NCI-H146 treated with DMSO at 0.1 percent for 48 hours (cell line): ENCODE measurements at regions not wholly inside any gene's neighbourhood (a gene's known extent, or its start where the extent isn't known, plus 50 kb on each side); places are given as distances from the start of the nearest gene placed in this dataset.
A peak's percentile ranks its signal among the peaks of the same experiment; 100 is the strongest.

Source experiments
- DNase-seq: peaks from one replicate; lab custom pipeline; 2025; ENCODE audit not compliant: unreplicated experiment; lab: John Stamatoyannopoulos, UW

DNA sequence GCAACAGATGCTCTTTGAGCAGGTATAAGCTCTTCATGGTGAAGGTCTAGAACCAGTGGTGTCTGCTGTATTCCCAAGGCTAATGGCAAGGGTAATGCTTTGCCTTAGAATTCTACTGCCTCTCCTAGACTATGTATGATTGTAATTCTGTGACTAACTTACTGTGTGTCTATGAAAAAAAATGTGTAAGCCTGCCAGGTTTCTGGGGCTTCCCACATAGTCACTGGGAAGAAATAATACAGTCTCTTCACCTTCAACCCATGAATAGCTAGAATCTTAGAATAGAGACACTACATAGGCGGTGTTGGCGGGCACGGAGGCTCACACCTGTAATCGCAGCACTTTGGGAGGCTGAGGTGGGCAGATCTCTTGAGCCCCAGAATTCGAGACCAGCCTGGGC, 84.1 kb downstream of the C11orf91 start:
- no peak for DNase-seq

DNA sequence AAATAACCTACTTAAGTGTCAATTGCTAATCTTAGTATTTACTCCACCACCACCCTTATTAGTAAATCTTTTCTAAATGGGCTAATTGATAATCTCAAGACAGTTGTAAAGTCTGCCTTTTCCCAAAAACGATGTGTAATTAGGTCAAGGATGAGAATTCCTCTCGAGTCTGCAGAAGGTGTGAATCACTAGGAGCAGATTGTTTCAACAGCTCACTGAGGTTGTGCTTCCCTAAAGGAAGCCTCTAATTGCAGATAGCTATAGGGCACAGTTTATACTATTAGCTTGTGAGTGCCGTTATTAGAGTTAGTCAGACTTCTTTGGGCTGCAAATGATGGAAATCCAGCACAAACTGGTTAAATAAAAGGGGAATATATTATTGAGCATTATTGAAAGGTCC, 84.9 kb downstream of the C11orf91 start:
- no peak for DNase-seq

DNA sequence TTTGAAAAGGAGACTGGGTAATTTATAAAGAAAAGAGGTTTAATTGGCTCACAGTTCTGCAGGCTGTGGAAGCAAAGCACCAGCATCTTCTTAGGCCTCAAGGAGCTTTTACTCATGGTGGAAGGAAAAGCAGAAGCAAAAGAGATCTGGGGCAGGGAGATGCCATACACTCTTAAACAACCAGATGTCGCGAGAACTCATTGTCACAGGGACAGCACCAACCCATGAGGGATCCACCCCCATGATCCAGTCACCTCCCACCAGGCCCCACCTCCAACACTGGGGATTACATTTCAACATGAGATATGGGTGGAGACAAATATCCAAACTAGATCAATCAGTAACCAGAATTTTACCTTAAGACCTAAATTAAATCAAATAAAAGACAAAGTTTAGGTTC, 87.2 kb downstream of the C11orf91 start:
- no peak for DNase-seq

DNA sequence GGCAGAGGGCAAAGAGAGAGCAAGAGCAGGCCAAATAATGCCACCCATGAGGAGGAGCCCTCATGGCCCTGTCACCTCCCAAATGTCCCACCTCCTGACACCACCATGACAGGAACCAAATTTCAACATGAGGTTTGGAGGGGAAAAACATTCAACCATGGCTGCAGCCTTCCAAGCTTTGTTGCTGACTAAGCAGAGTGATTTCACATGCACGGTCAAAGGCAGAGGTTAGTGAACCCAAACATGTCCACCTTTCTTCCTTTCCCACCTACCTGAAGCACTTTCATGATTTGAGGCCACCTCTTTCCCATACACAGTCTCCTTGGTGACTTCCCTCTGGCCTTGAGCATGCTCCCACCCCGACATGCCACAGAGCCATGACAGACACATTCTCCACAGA, 89.7 kb downstream of the C11orf91 start:
- no peak for DNase-seq

DNA sequence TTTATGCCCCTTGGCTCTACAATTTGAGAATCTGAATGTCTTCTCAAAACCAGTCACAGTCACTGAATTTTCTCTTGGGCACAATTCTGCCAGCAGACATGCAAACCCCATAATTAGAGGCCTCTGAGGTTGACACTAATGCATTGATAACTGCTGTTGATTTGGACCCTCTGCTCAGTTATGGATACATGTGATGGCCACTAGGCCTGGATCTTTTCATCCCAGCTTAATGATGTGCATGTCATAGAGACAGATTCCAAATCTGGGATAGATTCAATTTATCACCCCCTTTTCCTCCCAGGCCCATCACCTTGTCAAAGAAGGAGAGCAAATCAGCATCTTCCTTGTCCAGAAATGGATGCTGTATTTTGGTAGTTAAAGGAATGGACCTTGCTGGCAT, 92.2 kb downstream of the C11orf91 start:
- DNase-seq = no peak

DNA sequence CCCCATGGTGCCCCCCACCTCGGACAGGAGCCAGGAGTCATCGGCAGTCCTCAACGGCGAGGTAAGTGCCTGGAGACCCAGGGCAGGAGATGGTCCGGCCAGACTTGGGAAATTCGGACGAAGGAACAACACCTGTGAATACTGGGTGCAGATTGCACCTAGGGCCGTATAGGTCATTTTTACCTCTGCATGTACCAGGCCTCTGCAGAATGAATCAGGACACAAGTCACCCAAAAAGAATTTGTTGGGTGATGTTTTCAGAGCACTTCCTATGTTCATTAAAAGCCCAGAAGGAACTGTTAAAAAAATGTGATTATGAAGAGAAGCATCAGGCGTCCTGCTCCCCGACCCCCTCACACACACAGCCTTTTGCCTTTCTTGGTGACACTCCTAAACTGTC, 93.9 kb downstream of the C11orf91 start:
- no peak for DNase-seq

DNA sequence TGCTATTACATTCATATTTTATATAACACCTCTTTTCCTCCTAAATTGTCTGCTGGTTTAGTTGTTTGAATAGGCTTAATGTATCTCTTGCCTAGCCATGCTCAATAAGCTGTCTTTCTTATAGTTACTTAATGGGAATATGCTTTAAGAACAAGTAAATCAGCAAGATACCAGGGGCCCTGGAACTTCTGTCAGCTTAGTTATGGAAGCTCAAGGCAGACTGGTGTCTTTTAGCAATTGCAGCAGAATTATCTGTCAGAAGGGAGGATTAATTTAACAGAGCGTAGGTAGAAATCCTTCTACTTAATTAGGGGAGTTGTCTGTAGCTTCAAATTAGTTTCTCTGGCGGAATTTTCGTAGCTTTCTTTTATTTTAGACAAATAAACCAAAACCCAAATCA, 94.9 kb downstream of the C11orf91 start:
- no peak for DNase-seq

DNA sequence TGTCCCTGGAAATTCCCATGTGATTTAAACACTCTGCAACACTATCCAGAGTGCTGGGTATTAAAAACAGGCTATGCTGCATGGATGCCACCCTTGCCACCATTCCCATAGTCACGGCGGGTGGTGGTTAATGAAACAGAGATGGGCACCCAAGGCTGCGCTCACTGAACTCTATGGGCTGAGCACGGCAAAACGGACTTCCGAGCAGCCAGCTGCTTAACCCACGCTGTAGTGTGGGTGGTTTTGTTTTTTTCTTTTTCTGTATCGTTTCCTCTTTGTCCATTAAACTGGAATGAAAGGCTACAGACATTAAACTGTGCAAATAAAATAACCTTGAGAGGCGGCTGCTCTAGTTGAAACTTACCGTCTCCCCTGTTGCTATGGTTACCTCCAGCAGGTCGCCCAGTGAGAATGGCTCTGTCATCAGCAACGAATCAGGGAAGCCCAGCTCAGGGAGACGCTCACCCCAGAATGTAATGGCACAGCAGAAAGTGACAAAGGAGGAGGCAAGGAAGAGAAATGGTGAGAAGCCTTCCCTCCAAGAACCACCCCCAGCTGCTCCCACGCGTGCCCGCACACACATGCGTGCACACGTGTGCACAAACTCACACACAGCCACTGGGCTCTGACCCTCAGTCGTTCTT, 102.1 kb downstream of the C11orf91 start:
- DNase-seq = peak; percentile 40

DNA sequence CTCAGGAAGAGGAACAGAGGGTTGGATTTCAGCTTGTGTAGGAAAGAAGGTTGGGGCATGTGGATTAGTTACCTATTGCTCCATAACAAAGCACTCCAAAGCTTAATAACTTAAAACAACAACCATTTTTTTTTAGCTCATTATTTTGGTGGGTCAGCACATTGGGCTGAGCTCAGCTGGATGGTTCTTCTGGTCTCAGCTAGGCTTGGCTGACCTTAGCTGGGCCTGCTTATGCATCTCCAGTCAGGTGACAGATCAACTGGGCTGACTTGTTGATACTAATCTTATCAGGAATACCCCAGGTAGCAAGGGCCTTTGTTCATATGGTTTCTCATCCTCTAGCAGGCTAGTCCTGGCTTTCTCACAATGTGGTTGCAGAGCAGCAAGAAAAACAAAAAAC, 106.4 kb downstream of the C11orf91 start:
- DNase-seq = no peak

DNA sequence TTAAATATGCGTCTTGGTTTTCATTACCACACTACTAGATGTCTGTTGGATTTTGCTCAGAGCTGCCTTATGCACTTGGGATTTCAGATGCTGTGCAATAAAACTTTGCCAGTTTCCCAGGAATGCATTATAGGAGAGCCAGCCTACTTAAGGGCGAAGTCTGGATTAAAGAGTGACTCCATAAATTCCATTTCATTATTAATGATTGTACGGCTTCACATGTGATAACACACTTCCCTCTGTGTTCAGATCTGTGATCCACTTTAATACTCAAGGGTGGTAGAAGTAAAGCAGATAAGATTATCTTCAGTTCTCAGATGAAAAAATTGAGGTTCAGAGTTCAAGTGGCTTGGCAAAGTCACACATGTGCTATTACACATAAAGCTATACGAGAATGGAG, 110.2 kb downstream of the C11orf91 start:
- DNase-seq = no peak

DNA sequence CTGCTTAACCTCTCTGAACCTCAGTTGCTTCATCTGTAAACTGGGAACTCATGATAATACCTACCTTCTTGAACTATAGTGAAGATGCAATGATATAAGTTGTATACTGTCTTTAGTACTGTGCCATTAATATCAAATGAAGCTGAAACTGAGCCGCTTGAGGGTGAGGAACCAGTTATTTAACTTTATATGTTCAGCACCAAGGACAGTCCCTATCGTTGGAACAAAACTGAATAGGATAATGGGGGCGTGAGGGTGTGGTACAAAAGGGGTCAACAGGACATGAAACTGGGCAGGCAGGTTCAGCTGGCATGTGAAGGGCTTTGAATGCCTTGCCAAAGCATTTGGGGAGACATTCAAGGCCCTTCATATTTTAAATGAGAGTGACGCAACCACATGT, 112.6 kb downstream of the C11orf91 start:
- DNase-seq = no peak

DNA sequence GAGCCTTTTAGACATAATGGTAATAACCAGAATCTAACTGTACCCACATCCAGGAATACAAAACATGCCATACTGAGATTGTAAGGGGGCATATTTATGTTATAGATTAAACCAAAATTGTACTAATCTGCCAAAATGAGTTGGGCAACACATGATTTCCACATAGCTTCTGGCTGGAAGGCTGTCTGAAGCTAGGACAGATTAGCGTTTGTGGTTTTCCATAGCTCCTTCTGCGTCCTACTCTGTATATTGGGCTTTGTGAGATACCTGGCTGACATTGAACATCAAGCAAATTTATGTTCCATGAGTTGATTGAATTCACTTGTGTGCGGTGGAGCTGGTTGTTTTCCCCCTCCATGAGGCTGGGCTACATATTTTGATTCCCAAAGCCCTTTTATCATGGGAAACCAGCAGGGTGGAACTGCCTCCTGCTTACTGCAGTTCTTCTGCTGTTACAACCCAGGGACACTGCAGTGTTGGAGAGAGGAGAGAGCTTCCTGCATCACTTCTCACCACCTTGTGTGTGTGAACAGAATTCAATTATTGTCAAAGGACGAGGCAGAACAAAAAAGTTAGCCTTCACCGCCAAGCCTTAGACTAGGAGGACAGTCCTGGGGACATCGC, 114.9 kb downstream of the C11orf91 start:
- no peak for DNase-seq

DNA sequence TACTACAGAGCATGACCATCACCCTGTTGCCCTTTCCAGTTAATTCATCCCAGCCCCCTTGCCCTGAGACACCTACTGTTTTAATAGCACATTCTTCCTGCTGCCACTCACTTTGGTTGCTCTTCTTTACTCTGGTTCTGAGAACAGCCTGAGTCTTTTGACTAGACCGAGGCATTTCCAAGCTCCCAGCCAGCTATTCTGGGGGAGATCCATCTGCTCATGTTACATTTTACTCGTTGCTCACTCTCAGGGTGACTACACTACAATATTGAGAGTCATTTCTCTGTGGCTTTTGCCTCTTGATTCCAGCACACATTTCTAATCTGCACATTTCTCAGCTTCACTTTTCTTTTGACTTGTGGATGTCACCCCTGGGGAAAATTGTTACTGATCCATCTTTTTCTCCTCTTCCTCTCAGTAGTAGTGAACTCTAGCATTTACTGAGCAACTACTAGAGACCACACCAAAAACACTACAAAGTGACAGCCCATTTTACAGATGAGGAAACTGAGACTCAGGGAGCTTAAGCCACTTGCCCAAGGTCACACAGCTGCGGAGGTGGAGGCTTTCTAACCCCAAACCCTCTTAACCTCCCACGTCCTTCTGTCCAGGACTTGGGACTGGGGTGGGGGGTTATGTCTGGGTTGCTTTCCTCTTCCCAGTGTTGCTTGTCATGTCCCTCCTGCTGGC, 117.8 kb downstream of the C11orf91 start:
- no peak for DNase-seq

DNA sequence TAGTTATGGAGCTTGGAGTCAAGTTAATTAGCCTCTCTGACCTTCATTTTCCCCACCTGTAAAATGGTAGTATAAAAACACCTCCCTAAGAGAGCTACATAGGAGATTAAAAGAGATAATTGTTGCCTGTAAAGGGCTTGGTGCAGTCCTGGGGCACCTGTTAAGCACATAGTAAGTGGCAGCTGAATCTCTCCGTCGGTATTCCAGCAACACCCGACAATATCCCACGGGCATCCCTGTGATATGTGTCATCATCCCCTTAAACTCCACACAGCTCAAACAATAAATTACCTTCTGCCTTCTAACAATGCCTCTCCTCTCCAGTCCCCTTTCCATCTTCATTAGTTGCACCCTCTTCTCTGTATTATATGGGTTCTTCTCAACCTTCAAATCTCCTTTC, 121.5 kb downstream of the C11orf91 start:
- no peak for DNase-seq

DNA sequence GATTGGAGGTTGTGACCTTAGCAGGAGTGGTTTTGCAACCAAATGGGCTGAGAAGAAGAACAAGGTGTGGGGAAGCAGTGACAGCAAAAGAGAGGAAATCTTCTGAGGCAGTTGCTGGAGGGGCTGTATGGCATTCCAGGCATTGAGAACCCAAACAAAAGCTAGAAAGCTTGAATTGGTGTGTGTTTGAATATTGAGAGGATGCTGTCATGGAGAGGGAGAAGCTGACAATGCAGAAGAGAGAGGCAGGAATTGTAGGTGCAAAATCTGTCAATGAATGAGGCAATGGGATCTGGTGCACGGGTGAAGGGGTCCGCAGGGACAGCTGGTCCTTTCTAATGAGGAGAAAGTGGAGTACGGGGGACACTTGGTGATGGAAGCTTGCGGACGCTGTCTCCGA, 123.4 kb downstream of the C11orf91 start:
- no peak for DNase-seq

DNA sequence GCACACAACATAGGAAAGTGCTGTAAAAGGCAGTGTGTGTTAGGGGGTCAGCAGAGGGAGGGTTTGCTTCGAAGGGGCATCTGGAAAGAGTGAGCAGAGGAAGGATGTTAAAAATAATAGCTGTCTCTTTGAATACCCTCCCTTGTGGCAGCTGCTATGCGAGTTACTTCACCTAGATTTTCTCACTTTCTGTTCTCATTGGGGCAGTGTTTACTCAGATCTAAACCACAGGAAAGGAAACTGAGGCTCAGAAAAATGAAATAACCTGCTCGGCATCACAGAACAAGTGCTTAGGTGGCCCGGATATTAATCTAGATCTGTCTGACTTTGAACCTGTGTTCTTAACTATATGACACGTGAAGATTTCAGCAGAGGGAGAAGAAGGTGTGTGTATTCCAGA, 125.3 kb downstream of the C11orf91 start:
- DNase-seq = no peak

DNA sequence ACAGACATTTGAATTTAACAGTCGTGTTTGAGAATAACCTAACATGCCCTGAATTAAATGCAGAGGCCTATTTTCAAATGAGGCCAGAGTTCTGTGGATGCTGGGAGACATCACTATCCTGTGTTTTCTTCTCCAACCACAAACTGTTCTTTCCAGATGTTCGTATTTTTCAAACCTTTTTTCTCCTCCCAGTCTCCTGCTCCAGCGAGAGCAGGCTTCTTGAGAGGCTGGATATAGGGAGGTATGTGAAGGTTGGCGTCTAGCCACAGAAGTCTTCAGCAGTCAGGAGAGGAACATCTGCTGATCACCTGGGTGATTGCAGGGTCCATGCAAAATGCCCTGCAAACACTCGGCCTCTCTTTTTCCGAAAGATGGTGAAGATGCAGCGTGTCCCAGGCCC, 126.3 kb downstream of the C11orf91 start:
- DNase-seq = no peak

DNA sequence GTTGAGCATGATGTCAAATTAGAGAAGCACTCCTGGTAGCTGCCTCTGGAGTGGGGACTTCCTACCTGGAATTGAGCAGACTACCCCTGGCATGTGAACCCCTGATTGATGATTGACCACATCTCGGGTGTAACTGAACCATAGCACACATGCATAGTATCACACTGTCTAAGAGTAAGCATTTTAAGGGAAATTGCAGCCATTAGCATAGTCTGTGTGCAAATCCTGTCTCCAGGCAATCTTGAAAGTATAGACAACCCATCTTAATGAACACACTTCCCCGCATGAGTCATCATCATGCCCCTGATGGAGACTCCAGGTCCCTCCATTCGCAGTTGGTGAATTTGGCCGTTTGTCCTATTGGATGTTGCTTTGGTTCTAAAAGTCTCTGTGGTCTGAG, 131.3 kb downstream of the C11orf91 start:
- no peak for DNase-seq

DNA sequence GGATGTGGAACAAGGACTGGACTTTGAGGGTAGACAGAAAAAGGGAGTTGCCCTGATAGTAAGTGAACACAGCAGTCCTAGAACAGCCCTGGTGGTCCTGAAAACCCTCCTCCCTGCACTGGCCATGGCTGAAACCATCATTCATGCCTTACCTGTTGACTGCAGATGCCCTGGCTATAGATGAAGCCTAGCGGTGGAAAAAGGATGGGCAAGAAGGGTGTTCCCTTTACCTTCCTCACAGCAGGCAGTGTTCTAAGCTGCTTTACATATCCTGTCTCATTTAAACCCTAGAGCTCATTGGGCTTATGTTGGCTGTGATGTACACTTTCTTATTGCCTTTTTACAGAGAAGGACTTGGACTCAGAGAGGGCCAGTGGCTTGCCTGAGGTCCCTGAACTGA, 133.6 kb downstream of the C11orf91 start:
- DNase-seq = no peak

DNA sequence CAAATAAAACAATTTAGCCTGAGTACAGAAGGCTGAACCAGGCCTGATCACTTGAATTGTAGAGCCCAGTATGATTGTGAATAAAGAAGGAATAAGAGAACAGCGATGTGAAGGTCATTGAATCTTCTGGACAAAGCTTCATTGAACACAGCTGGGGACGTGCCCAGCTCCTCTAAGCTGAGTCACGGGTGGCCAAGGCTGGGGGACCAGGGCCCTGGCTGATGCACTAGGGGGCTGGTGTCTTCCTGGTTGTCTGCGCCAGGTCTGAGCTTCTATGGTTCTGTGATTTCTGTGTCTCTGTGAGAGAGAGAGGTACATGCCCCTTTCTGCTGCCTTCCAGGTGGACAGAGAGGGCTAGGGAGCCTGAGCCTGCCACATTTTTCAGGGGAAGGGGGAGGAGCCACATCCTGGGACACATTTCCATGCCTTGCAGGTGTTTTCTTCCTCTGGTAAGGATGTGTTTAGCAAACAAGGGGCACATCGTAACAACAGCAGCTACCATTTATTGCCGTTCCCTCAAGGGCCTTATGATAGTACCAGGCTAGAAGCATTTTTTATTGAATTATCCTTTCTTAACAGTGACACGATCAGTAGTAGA, 135.7 kb downstream of the C11orf91 start:
- no peak for DNase-seq

DNA sequence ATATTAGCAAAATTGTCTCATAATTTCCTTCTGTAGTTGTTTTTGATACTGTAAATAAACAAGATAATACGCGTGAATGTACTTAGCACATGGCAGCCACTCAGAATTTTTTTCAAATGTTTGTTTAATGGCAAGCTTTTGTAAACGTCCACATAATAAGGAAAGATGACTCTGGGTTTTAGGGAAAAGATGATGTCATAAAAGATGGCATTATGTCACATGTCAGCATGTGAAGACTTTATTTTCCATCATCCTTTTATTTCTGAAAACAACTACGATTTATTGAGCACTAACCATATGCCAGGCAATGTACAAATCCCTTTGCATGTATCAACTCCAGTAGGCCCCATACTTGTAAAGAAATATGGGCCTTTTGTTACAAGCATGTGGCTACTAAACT, 139.9 kb downstream of the C11orf91 start:
- DNase-seq = no peak

DNA sequence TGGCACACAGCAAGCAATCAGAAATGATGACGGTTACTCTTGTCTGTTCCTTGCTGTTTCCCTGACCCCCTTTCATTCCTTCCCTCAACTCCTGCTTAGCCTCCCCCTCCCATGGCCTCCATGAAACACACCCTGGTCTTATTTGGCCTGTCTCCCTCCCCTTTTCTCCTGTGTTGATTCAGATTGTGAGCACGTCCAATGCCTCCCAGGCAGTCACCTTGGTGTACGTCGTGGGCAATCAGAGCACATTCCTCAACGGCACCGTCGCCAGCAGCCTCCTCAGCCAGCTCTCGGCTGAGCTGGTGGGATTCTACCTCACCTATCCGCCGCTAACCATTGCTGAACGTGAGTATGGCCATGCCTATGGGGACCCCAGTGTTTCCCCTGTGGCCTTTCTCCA, 141.1 kb downstream of the C11orf91 start:
- DNase-seq = no peak
